ENCODE measurements at regions not wholly inside any gene's neighbourhood (a gene's known extent, or its start where the extent isn't known, plus 50 kb on each side); places are given as distances from the start of the nearest gene placed in this dataset.

DNA sequence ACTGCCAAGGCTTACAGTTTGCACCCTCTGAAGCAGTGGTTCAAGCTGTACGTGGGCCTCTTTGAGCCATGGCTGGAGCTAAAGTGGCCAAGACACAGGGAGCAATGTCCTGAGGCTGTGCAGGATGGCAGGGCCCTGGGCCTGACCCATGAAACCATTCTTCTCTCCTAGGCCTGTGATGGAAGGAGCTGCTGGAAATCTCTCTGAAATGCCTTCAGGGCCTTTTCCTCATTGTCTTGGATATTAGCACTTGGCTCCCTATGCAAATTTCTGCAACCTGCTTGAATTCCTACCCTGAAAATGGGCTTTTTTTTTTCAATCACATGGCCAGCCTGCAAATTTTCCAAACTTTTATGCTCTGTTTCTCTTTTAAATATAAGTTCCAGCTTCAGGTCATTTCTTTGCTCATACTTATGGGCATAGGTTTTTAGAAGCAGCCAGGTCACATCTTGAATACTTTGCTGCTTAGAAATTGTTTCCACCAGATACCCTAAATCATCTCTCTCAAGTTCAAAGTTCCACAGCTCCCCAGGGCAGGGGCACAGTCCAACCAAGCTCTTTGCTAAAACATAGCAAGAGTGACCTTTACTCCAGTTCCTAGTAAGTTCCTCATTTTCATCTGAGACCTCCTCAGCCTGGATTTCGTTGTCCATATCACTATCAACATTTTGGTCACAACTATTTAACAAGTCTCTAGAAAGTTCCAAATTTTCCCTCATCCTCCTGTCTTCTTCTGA, 138.3 kb downstream of the OSTF1 start:
- TF ChIP-seq CTCF (conservative IDR thresholded peaks at IDR 0.05) (no peak), ZFX (IDR thresholded peaks at IDR 0.05) (no peak)
